Lung (tissue), 11 donors: ENCODE measurements at regions not wholly inside any gene's neighbourhood (a gene's known extent, or its start where the extent isn't known, plus 50 kb on each side); places are given as distances from the start of the nearest gene placed in this dataset.

Experiments
- ATAC-seq: fragments of 200-7000 bp; cut with Tn5 transposase; one replicate; pipeline ENCODE4 v1.9.1; 2020; ENCODE audit warnings: moderate number of reproducible peaks; ENCODE audit not compliant: insufficient read depth, low FRiP score
- DNase-seq, 3 donors: peaks; one replicate each; pipeline ENCODE4 v3.0.0-alpha.2; 2013 to 2017
- H3K27ac ChIP-seq, 2 donors: one replicate each; pipeline ENCODE4 v1.5.1; 2013; ENCODE audit warnings: mild to moderate bottlenecking in 2 of 2, moderate library complexity in 2 of 2, control low read depth in 1 of 2, inconsistent platforms in 1 of 2, low read depth in 1 of 2, low read length in 1 of 2
- H3K27me3 ChIP-seq, 3 donors: one replicate each; pipeline ENCODE4 v1.5.1; 2013; ENCODE audit warnings: low read length in 2 of 3; ENCODE audit not compliant: control insufficient read depth in 3 of 3, insufficient read depth in 3 of 3
- H3K36me3 ChIP-seq, 4 donors: one replicate each; pipeline ENCODE4 v1.5.1; 2013; ENCODE audit warnings: low read length in 4 of 4, mild to moderate bottlenecking in 1 of 4, moderate library complexity in 1 of 4; ENCODE audit not compliant: control insufficient read depth in 4 of 4, insufficient read depth in 4 of 4
- H3K4me1 ChIP-seq, 5 donors: one replicate each; pipeline ENCODE4 v1.5.1; 2013; ENCODE audit warnings: low read length in 5 of 5, mild to moderate bottlenecking in 2 of 5, moderate library complexity in 1 of 5; ENCODE audit not compliant: control insufficient read depth in 5 of 5, insufficient read depth in 5 of 5
- H3K4me3 ChIP-seq: one replicate; pipeline ENCODE4 v1.5.1; 2013; ENCODE audit warnings: mild to moderate bottlenecking, control low read depth, moderate library complexity
- H3K9ac ChIP-seq, 2 donors: one replicate each; pipeline ENCODE4 v1.5.1; 2013; ENCODE audit warnings: low read length in 2 of 2, control low read depth in 1 of 2; ENCODE audit not compliant: insufficient read depth in 1 of 2
- H3K9me3 ChIP-seq, 4 donors: one replicate each; pipeline ENCODE4 v1.5.1; 2013; ENCODE audit warnings: low read length in 3 of 4, mild to moderate bottlenecking in 1 of 4, moderate library complexity in 1 of 4; ENCODE audit not compliant: control insufficient read depth in 4 of 4, insufficient read depth in 3 of 4
- CTCF ChIP-seq: IDR thresholded peaks from 2 replicates; pipeline ENCODE4 v1.5.1; 2012; ENCODE audit warnings: mild to moderate bottlenecking; ENCODE audit errors: control extremely low read depth, extremely low read depth
- WGBS, 2 donors: extraction: QIAGEN DNeasy Blood & Tissue Kit; methylation state at CpG; one replicate each; pipeline ENCODE4 v1.1.7; 2013; 5-methylcytosine and 5-hydroxymethylcytosine counted together
- donor health status: control.
- donor health status: control.
- donor health status: Bipolar disorder and iron deficiency.
- donor health status: healthy.
- donor health status: DM: yes; HTN: yes; CAD: no.

- H3K27ac ChIP-seq, result no peak overlapping the region
- H3K36me3 ChIP-seq, result no peaks in the 10 kb centered on the region
- no peak overlapping the region for H3K4me3 ChIP-seq
- ATAC-seq (no peak), DNase-seq (no peak)
- H3K9me3 ChIP-seq, result no peaks in the 10 kb centered on the region
- WGBS, 2 donors, result 74 to 84% methylated on average over 1 of the region's 1 CpG
- H3K9ac ChIP-seq, result no peak overlapping the region
- no peak for TF ChIP-seq CTCF
- no peaks in the 10 kb centered on the region for H3K4me1 ChIP-seq
- no peaks in the 10 kb centered on the region for H3K27me3 ChIP-seq
Measured at GRCh38 chr9:81052846-81053245, 636.5 kb downstream of the TLE1 start.

DNA sequence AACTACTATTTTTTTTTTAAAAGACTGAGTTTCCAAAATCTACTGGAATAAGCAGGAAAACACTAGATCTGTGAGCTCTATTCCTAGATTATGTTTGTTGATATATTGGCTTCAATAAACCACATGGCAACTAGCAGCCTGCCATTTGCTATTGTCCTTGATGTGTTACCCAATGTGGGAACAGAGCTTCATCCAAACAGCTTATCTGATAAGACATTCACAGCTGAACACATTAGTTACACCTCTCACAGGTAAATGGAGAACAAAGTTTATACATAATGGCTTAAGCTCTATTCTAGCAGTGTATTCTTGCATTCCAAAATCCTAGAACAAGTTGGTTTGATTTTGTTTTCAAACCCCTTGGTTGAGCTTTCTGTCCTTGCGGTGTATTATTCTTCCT lies 642.1 kb downstream of the TLE1 start:
- no peaks in the 10 kb centered on the region for H3K36me3 ChIP-seq
- H3K4me1 ChIP-seq, result no peaks in the 10 kb centered on the region
- H3K27me3 ChIP-seq, result no peaks in the 10 kb centered on the region
- no peak overlapping the region for H3K4me3 ChIP-seq
- 96 to 97% methylated on average over 1 of the region's 1 CpG for WGBS, 2 donors
- H3K9me3 ChIP-seq, result no peaks in the 10 kb centered on the region
- no peak overlapping the region for H3K27ac ChIP-seq
- DNase-seq (no peak), ATAC-seq (no peak)
- TF ChIP-seq CTCF, result no peak
- no peak overlapping the region for H3K9ac ChIP-seq

DNA sequence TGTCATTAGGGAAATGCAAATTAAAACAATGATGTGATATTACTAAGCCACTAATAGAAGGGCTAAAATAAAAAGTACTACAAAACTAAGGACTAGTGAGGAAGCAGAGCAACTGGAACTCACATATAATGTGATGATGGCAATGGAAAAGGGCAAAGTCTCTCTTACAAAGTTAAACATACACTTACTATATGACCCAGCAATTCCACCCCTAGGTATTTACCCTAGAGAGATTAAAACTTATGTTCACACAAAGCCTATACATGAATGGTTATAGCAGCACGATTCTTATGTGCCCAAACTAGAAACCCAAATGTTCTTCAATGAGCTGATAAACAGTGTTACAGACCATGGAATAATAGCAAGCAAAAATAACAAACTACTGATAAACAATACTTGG lies 643.7 kb downstream of the TLE1 start:
- no peak for ATAC-seq
- no peaks in the 10 kb centered on the region for H3K4me1 ChIP-seq
- no peak for DNase-seq
- H3K27me3 ChIP-seq, result no peaks in the 10 kb centered on the region
- no peak overlapping the region for H3K27ac ChIP-seq
- H3K9me3 ChIP-seq, result no peaks in the 10 kb centered on the region
- no peaks in the 10 kb centered on the region for H3K36me3 ChIP-seq
- no peak overlapping the region for H3K9ac ChIP-seq
- WGBS, 2 donors, result 81 to 89% methylated on average over 1 of the region's 1 CpG
- TF ChIP-seq CTCF, result no peak
- H3K4me3 ChIP-seq, result no peak overlapping the region

DNA sequence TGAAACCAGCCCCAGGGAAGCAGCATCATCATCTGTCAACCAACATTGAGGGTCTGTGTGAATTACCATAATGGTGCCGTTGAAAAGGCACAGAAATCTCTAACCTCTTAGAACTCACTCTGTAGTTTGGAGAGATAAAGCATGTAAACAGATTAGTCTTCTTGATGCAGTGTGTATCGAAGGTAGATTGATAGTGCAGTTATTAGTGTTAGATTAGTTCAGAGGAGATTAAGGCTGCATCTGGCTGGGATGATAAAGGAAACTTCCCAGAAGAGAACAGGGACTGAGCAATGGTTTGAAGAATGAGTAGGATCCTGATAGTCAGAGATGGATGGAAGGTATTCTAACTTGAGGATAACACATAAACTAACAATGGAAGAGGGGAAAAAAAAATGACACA lies 651.5 kb downstream of the TLE1 start:
- WGBS, 2 donors, result 43 to 62% methylated on average over 2 of the region's 2 CpGs
- Histone ChIP-seq H3K9me3 (no peaks in the 10 kb centered on the region), H3K27ac (no peak overlapping the region), H3K9ac (no peak overlapping the region), H3K27me3 (no peaks in the 10 kb centered on the region), H3K4me1 (no peaks in the 10 kb centered on the region), H3K36me3 (no peaks in the 10 kb centered on the region), H3K4me3 (no peak overlapping the region)
- DNase-seq (no peak), ATAC-seq (no peak)
- no peak for TF ChIP-seq CTCF
